Body of pancreas (tissue), 4 donors: ENCODE measurements at regions not wholly inside any gene's neighbourhood (a gene's known extent, or its start where the extent isn't known, plus 50 kb on each side); places are given as distances from the start of the nearest gene placed in this dataset.

Experiments used
- CTCF ChIP-seq, 7 experiments: fragments of 450-650 bp in 4 of 7; fragments of 200-600 bp in 3 of 7; sonication (generic) in 3 of 7; IDR thresholded peaks; one replicate each; pipeline ENCODE4 v1.5.1; 2016 to 2019; ENCODE audit warnings: antibody characterized with exemption in 7 of 7
- POLR2A ChIP-seq, 3 donors: fragments of 450-650 bp; IDR thresholded peaks; one replicate each; pipeline ENCODE4 v1.6.1; 2016; ENCODE audit warnings: antibody characterized with exemption in 3 of 3, mild to moderate bottlenecking in 2 of 3

DNA sequence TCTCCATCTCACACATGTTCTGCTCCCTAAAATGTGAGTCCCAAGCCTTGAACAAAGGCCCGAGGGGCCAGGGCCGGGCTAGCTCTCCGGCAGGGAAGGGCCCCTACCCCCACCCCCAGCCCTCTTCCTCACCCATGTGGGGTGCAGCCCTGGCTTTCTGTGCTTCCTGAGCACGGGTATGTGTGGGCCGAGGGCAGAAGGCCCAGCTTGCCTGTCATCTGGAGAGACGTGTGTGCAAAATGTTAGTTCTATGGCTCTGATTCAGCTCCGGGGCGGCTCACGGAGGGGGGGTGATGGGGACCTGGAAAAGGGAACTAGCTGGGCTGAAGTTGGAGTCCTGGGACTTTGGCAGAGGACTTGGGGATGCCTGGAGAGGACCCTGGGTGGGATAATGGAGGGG lies 90.3 kb upstream of the ARAP3 start:
- TF ChIP-seq CTCF (IDR thresholded peaks at IDR 0.05) = no peak
- TF ChIP-seq POLR2A (IDR thresholded peaks at IDR 0.05) = no peak
